A549 (cell line): ENCODE measurements at regions not wholly inside any gene's neighbourhood (a gene's known extent, or its start where the extent isn't known, plus 50 kb on each side); places are given as distances from the start of the nearest gene placed in this dataset.

ENCODE experiments used
- ATAC-seq, 2 experiments: fragments of 200-7000 bp in 1 of 2; fragments of >200 bp in 1 of 2; cut with Nextera tagmentation in 1 of 2; cut with Tn5 transposase in 1 of 2; 3 replicates each; pipeline versions ENCODE4 v1.8.0 to v1.9.1; 2018 to 2020; ENCODE audit warnings: mild to moderate bottlenecking in 1 of 2, moderate library complexity in 1 of 2
- CTCF ChIA-PET: fragments of 300-600 bp; sonication (Branson Sonifier 250); formaldehyde crosslinking; extraction: SDS; loops from one replicate; lab custom pipeline; 2021; ENCODE audit warnings: antibody characterized with exemption, inconsistent platforms; lab: Yijun Ruan, JAX
- POLR2A ChIA-PET: fragments of 350-600 bp; formaldehyde crosslinking; extraction: SDS; loops from one replicate; lab custom pipeline; 2021; ENCODE audit warnings: antibody characterized with exemption, inconsistent platforms; lab: Yijun Ruan, JAX
- DNase-seq, 2 experiments: peaks; one replicate each; pipeline versions ENCODE4 v3.0.0 to v3.0.0-alpha.2; 2011 to 2016; ENCODE audit warnings: low read depth in 1 of 2, low spot score in 1 of 2
- FAIRE-seq: peaks from 2 replicates; lab custom pipeline; 2011; peaks lifted over from hg19 to GRCh38; lab: Jason Lieb, UNC
- H3K27ac ChIP-seq, 2 experiments: fragments of >200 bp; sonication (Bioruptor Twin); formaldehyde crosslinking; 3 replicates each; pipeline ENCODE4 v1.5.1; 2016 to 2017
- H3K4me1 ChIP-seq: fragments of >200 bp; sonication (Bioruptor Twin); formaldehyde crosslinking; 3 replicates; pipeline ENCODE4 v1.6.1; 2016
- H3K4me2 ChIP-seq: fragments of >200 bp; sonication (Bioruptor Twin); formaldehyde crosslinking; 3 replicates; pipeline ENCODE4 v1.6.1; 2016
- H3K4me3 ChIP-seq: fragments of >200 bp; sonication (Bioruptor Twin); formaldehyde crosslinking; 3 replicates; pipeline ENCODE4 v1.5.1; 2016
- H3K9me3 ChIP-seq: fragments of >200 bp; sonication (Bioruptor Twin); formaldehyde crosslinking; 3 replicates; pipeline ENCODE4 v1.6.1; 2016
- BHLHE40 ChIP-seq: IDR thresholded peaks from 2 replicates; pipeline ENCODE4 v1.6.1; 2012; ENCODE audit warnings: low read depth, low read length, inconsistent platforms
- CBX2 ChIP-seq: fragments of 200-600 bp; sonication (generic); IDR thresholded peaks from 2 replicates; pipeline ENCODE4 v1.6.1; 2016; ENCODE audit warnings: low read depth, mild to moderate bottlenecking, borderline replicate concordance
- CHD4 ChIP-seq: fragments of 200-600 bp; sonication (generic); IDR thresholded peaks from 2 replicates; pipeline ENCODE4 v1.6.1; 2016; ENCODE audit warnings: antibody characterized with exemption, mild to moderate bottlenecking, borderline replicate concordance
- EHF ChIP-seq: fragments of 250-450 bp; sonication (Bioruptor Pico); IDR thresholded peaks from 2 replicates; pipeline ENCODE4 v1.5.0; 2020; ENCODE audit warnings: mild to moderate bottlenecking
- EHMT2 ChIP-seq: fragments of 200-600 bp; sonication (generic); IDR thresholded peaks from 2 replicates; pipeline ENCODE4 v1.6.1; 2016; ENCODE audit warnings: antibody characterized with exemption, low read depth, mild to moderate bottlenecking, moderate library complexity
- FOSL2 ChIP-seq, 2 experiments: fragments of 450-650 bp in 1 of 2; fragments of >200 bp in 1 of 2; sonication (Bioruptor Twin) in 1 of 2; formaldehyde crosslinking; IDR thresholded peaks; 2 replicates each; pipeline versions ENCODE4 v1.5.0 to v1.6.1; 2016 to 2020; ENCODE audit warnings: mild to moderate bottlenecking in 1 of 2, moderate library complexity in 1 of 2
- FOXS1 ChIP-seq: fragments of 250-450 bp; sonication (Bioruptor Pico); IDR thresholded peaks from 2 replicates; pipeline ENCODE4 v1.5.0; 2020; ENCODE audit warnings: mild to moderate bottlenecking, moderate library complexity
- HDAC2 ChIP-seq: fragments of 200-600 bp; sonication (generic); IDR thresholded peaks from 2 replicates; pipeline ENCODE4 v1.6.1; 2016
- JUNB ChIP-seq: fragments of >200 bp; sonication (Bioruptor Twin); formaldehyde crosslinking; IDR thresholded peaks from 2 replicates; pipeline ENCODE4 v1.6.1; 2016
- KDM5A ChIP-seq: fragments of 200-600 bp; sonication (generic); IDR thresholded peaks from 2 replicates; pipeline ENCODE4 v1.6.1; 2016; ENCODE audit warnings: antibody characterized with exemption, mild to moderate bottlenecking
- MAFK ChIP-seq: fragments of 450-650 bp; IDR thresholded peaks from 2 replicates; pipeline ENCODE4 v1.6.1; 2014; ENCODE audit not compliant: partially characterized antibody
- MAZ ChIP-seq: fragments of 150-350 bp; IDR thresholded peaks from 2 replicates; pipeline ENCODE4 v1.6.1; 2014; ENCODE audit warnings: antibody characterized with exemption, low read depth, low read length, borderline replicate concordance
- NPAS2 ChIP-seq: fragments of 250-450 bp; sonication (Bioruptor Pico); IDR thresholded peaks from 2 replicates; pipeline ENCODE4 v1.8.0; 2022; ENCODE audit warnings: mild to moderate bottlenecking, moderate library complexity, borderline replicate concordance
- NR3C1 ChIP-seq: fragments of >200 bp; sonication (Bioruptor Twin); formaldehyde crosslinking; IDR thresholded peaks from 3 replicates; pipeline ENCODE4 v1.6.1; 2017
- RAD21 ChIP-seq, 2 experiments: fragments of >200 bp in 1 of 2; sonication (Bioruptor Twin) in 1 of 2; formaldehyde crosslinking in 1 of 2; IDR thresholded peaks in 1 of 2; conservative IDR thresholded peaks in 1 of 2; 2 replicates in 1 of 2; 3 replicates in 1 of 2; pipeline ENCODE4 v1.6.1; 2012 to 2018; ENCODE audit warnings: inconsistent platforms in 1 of 2
- RFX5 ChIP-seq: fragments of 450-650 bp; IDR thresholded peaks from 2 replicates; pipeline ENCODE4 v1.7.1; 2014; ENCODE audit warnings: antibody characterized with exemption, mild to moderate bottlenecking, moderate library complexity
- SMC3 ChIP-seq: fragments of >200 bp; sonication (Bioruptor Twin); formaldehyde crosslinking; IDR thresholded peaks from 3 replicates; pipeline ENCODE4 v1.6.1; 2018; ENCODE audit warnings: inconsistent platforms
- SREBF2 ChIP-seq: fragments of 450-650 bp; IDR thresholded peaks from 2 replicates; pipeline ENCODE4 v1.6.1; 2014; ENCODE audit warnings: mild to moderate bottlenecking, moderate library complexity
- TP53 ChIP-seq: fragments of 250-450 bp; sonication (Bioruptor Pico); IDR thresholded peaks from 2 replicates; pipeline ENCODE4 v1.5.0; 2021; ENCODE audit warnings: mild to moderate bottlenecking, moderate library complexity
- ZC3H11A ChIP-seq: fragments of 450-650 bp; IDR thresholded peaks from 2 replicates; pipeline ENCODE4 v1.6.1; 2014; ENCODE audit warnings: antibody characterized with exemption, mild to moderate bottlenecking
- ZFP36 ChIP-seq: fragments of 450-650 bp; IDR thresholded peaks from 2 replicates; pipeline ENCODE4 v1.6.1; 2014; ENCODE audit warnings: borderline replicate concordance; ENCODE audit not compliant: partially characterized antibody
- TF ChIP-seq, protein P1 (sequence below): IDR thresholded peaks from 2 replicates; pipeline ENCODE4 v1.6.1; 2012
- TF ChIP-seq, protein P2 (sequence below): fragments of 450-650 bp; IDR thresholded peaks from 2 replicates; pipeline ENCODE4 v1.6.1; 2014; ENCODE audit warnings: antibody characterized with exemption
- TF ChIP-seq, protein P3 (sequence below): fragments of 200-600 bp; sonication (generic); IDR thresholded peaks from 2 replicates; pipeline ENCODE4 v1.6.1; 2016; ENCODE audit warnings: antibody characterized with exemption, mild to moderate bottlenecking, moderate library complexity
- TF ChIP-seq, protein P4 (sequence below): fragments of >200 bp; sonication (Bioruptor Twin); formaldehyde crosslinking; IDR thresholded peaks from 3 replicates; pipeline ENCODE4 v1.5.1; 2016

DNA sequence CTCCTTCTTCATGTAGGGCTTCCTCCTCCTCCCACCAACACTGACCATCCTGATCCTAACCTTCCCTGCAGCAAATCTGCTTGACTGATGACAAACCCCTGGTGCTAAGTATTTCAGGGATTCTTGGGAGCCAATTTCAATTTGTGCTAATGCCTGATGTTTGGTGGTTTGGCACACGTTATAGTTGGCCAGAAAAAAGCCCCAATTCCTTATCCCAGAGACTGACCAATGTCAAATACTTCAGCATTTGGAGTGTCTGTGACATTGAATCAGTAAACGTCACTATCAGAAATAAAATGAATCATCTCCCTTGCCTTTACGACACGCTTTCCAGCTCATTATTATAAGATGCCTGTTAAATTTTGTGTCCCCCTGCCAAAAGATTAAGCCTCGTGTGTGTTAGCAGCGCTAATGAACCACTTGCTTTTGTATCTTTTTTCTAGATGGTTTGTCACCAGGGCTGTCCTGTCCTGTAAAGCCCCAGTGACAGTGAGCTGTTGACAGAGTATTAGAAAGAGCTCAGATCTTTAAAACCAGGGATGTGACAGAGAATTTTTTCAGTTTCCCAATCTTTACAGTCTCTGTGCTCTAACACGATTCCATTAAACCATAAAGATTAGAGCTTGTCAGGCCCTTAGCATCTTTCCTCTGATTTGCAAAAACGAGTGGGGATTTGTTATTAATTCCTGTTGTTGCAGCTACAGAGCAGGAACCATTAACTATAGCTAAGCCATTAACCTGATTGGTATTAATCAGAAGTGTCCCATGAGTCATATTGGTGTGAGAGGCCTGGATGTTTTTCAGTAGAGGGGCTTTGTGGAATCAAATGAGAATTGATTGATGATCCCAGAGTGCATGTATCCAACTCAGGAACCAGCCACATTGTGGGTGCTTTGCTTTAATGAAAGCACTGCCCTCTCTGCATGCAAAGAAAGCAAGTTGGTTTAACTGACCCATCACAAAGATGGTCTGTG is 665.1 kb upstream of the PLXNA2 start (continued):
- no peak for TF ChIP-seq MAZ
- TF ChIP-seq FOXS1 = no peak
- no peak for TF ChIP-seq BHLHE40
- TF ChIP-seq TP53 (CRISPR knock-in tag) = no peak
- TF ChIP-seq NPAS2 = no peak
- no peak for TF ChIP-seq CHD4
- no peak for TF ChIP-seq HDAC2
- TF ChIP-seq CBX2 = no peak

DNA sequence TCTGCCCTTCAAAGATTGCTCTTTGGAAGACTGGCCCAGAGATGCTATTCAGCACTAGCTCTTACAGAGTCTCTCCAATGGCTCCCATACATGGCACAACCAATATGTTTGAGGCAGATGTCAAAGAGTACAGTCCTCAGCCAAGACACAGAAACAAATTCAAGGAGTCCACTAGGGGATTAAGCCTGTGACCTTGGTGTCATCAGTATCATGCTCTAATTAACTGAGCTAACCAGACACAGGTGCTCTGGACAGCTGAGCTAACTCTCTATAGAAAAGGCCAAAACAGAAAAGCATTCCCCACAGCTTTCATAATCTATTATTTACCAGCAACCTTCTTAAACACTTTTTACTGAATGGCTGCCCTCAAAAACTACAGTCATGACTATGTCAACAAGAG is 666.0 kb upstream of the PLXNA2 start:
- no peak for DNase-seq
- Histone ChIP-seq H3K27ac (no peak overlapping the region), H3K4me2 (no peak overlapping the region), H3K4me3 (no peak overlapping the region), H3K9me3 (no peaks in the 10 kb centered on the region), H3K4me1 (no peaks in the 10 kb centered on the region)
- no peak for ATAC-seq
- ChIA-PET POLR2A (no interaction called here), CTCF (no interaction called here)
- TF ChIP-seq ZFP36 (no peak), EHMT2 (no peak), RFX5 (no peak), EHF (CRISPR knock-in tag) (no peak), SMC3 (no peak), RAD21 (conservative IDR thresholded peaks at IDR 0.05 in 1 of 2, IDR thresholded peaks at IDR 0.05 in 1 of 2) (no peak), BHLHE40 (no peak), TP53 (CRISPR knock-in tag) (no peak), JUNB (no peak), SREBF2 (no peak), ZC3H11A (no peak), MAFK (no peak), NR3C1 (no peak), FOSL2 (IDR thresholded peaks at IDR 0.05) (no peak), FOSL2 (CRISPR knock-in tag; IDR thresholded peaks at IDR 0.05) (no peak), KDM5A (no peak)
- TF ChIP-seq, protein P1, sequence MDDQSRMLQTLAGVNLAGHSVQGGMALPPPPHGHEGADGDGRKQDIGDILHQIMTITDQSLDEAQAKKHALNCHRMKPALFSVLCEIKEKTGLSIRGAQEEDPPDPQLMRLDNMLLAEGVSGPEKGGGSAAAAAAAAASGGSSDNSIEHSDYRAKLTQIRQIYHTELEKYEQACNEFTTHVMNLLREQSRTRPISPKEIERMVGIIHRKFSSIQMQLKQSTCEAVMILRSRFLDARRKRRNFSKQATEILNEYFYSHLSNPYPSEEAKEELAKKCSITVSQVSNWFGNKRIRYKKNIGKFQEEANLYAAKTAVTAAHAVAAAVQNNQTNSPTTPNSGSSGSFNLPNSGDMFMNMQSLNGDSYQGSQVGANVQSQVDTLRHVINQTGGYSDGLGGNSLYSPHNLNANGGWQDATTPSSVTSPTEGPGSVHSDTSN = no peak
- TF ChIP-seq, protein P2, sequence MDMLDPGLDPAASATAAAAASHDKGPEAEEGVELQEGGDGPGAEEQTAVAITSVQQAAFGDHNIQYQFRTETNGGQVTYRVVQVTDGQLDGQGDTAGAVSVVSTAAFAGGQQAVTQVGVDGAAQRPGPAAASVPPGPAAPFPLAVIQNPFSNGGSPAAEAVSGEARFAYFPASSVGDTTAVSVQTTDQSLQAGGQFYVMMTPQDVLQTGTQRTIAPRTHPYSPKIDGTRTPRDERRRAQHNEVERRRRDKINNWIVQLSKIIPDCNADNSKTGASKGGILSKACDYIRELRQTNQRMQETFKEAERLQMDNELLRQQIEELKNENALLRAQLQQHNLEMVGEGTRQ = no peak
- TF ChIP-seq, protein P3, sequence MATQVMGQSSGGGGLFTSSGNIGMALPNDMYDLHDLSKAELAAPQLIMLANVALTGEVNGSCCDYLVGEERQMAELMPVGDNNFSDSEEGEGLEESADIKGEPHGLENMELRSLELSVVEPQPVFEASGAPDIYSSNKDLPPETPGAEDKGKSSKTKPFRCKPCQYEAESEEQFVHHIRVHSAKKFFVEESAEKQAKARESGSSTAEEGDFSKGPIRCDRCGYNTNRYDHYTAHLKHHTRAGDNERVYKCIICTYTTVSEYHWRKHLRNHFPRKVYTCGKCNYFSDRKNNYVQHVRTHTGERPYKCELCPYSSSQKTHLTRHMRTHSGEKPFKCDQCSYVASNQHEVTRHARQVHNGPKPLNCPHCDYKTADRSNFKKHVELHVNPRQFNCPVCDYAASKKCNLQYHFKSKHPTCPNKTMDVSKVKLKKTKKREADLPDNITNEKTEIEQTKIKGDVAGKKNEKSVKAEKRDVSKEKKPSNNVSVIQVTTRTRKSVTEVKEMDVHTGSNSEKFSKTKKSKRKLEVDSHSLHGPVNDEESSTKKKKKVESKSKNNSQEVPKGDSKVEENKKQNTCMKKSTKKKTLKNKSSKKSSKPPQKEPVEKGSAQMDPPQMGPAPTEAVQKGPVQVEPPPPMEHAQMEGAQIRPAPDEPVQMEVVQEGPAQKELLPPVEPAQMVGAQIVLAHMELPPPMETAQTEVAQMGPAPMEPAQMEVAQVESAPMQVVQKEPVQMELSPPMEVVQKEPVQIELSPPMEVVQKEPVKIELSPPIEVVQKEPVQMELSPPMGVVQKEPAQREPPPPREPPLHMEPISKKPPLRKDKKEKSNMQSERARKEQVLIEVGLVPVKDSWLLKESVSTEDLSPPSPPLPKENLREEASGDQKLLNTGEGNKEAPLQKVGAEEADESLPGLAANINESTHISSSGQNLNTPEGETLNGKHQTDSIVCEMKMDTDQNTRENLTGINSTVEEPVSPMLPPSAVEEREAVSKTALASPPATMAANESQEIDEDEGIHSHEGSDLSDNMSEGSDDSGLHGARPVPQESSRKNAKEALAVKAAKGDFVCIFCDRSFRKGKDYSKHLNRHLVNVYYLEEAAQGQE = no peak
- TF ChIP-seq, protein P4, sequence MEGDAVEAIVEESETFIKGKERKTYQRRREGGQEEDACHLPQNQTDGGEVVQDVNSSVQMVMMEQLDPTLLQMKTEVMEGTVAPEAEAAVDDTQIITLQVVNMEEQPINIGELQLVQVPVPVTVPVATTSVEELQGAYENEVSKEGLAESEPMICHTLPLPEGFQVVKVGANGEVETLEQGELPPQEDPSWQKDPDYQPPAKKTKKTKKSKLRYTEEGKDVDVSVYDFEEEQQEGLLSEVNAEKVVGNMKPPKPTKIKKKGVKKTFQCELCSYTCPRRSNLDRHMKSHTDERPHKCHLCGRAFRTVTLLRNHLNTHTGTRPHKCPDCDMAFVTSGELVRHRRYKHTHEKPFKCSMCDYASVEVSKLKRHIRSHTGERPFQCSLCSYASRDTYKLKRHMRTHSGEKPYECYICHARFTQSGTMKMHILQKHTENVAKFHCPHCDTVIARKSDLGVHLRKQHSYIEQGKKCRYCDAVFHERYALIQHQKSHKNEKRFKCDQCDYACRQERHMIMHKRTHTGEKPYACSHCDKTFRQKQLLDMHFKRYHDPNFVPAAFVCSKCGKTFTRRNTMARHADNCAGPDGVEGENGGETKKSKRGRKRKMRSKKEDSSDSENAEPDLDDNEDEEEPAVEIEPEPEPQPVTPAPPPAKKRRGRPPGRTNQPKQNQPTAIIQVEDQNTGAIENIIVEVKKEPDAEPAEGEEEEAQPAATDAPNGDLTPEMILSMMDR = no peak
- no peak for FAIRE-seq
